Gastrocnemius medialis (tissue), 4 donors: ENCODE measurements at regions not wholly inside any gene's neighbourhood (a gene's known extent, or its start where the extent isn't known, plus 50 kb on each side); places are given as distances from the start of the nearest gene placed in this dataset.

Experiments
- POLR2A ChIP-seq, 2 donors: fragments of 450-650 bp; IDR thresholded peaks; one replicate each; pipeline ENCODE4 v1.6.1; 2017; ENCODE audit warnings: antibody characterized with exemption in 2 of 2, mild to moderate bottlenecking in 2 of 2, moderate library complexity in 2 of 2
- TF ChIP-seq, protein P1 (sequence below), 5 experiments: fragments of 450-650 bp in 3 of 5; fragments of 200-600 bp in 2 of 5; sonication (generic) in 2 of 5; IDR thresholded peaks in 4 of 5; conservative IDR thresholded peaks in 1 of 5; 1 replicate in 4 of 5; 2 replicates in 1 of 5; pipeline ENCODE4 v1.5.1; 2016 to 2019; ENCODE audit warnings: antibody characterized with exemption in 5 of 5, mild to moderate bottlenecking in 3 of 5, moderate library complexity in 3 of 5

DNA sequence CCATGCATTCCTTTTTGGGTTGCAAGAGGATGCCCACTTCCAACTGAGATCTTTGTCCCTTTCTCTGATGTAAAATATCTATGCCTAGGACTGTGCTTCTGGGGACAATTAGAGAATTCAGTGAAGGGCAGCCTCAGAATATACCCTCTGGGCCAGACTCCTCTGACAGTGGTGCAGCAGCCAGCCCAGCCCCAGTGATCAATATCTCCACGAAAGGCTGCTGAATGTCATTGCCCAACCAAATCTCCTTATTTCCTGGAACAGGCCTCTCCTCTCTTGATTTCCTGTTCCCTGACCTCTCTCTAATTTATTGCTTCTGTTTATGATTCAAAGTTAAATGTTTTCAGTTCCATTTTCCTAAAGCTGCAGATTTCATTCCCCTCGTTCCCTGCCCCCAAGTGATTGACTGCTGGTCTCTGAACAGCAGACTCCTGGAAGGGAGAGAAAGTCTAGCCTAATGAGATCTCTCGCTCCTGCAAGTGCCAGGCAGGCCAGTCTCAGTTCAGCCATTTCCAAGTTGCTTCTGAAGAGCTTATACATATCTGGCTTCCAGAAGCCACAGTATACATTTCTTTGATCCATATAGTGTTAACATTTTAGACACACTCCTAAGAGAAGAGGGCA, 104.4 kb upstream of the SALL1 start:
- TF ChIP-seq, protein P1, sequence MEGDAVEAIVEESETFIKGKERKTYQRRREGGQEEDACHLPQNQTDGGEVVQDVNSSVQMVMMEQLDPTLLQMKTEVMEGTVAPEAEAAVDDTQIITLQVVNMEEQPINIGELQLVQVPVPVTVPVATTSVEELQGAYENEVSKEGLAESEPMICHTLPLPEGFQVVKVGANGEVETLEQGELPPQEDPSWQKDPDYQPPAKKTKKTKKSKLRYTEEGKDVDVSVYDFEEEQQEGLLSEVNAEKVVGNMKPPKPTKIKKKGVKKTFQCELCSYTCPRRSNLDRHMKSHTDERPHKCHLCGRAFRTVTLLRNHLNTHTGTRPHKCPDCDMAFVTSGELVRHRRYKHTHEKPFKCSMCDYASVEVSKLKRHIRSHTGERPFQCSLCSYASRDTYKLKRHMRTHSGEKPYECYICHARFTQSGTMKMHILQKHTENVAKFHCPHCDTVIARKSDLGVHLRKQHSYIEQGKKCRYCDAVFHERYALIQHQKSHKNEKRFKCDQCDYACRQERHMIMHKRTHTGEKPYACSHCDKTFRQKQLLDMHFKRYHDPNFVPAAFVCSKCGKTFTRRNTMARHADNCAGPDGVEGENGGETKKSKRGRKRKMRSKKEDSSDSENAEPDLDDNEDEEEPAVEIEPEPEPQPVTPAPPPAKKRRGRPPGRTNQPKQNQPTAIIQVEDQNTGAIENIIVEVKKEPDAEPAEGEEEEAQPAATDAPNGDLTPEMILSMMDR (IDR thresholded peaks at IDR 0.05 in 4 of 5, conservative IDR thresholded peaks at IDR 0.05 in 1 of 5): no peak
- TF ChIP-seq POLR2A (IDR thresholded peaks at IDR 0.05): no peak
